ENCODE measurements at regions not wholly inside any gene's neighbourhood (a gene's known extent, or its start where the extent isn't known, plus 50 kb on each side); places are given as distances from the start of the nearest gene placed in this dataset.

- no peak for DNase-seq
- POLR2A ChIA-PET: no interaction called here
- TF ChIP-seq CTCF (IDR thresholded peaks at IDR 0.05): no peak
These were observed 71.1 kb upstream of the PDZRN3 start for GRCh38 chr3:73695841-73696240.

GRCh38 chr3:73694983-73695757 is 70.4 kb upstream of the PDZRN3 start:
- no peak for TF ChIP-seq CTCF (IDR thresholded peaks at IDR 0.05)
- Mint-ChIP-seq H3K9me3 (no peaks in the 10 kb centered on the region), H3K27me3 (no peaks in the 10 kb centered on the region), H3K4me3 (no peak overlapping the region), H3K4me1 (no peaks in the 10 kb centered on the region), H3K36me3 (ENCODE audit: low read depth) (no peaks in the 10 kb centered on the region), H3K27ac (no peak overlapping the region)
- DNase-seq: no peak
- CTCF ChIA-PET: no interaction called here
- POLR2A ChIA-PET: no interaction called here
- ATAC-seq (ENCODE audit: low read depth): no peak
- intact Hi-C loops (cut with micrococcal nuclease): no loop called here

More at GRCh38 chr3:73695841-73696240, 71.1 kb upstream of the PDZRN3 start:
- CTCF ChIA-PET: no interaction called here
- no peaks in the 10 kb centered on the region for H3K9me3 Mint-ChIP-seq
- H3K4me3 Mint-ChIP-seq: no peak overlapping the region
- no peak for ATAC-seq (ENCODE audit: low read depth)
- H3K27ac Mint-ChIP-seq: no peak overlapping the region
- no peaks in the 10 kb centered on the region for H3K36me3 Mint-ChIP-seq (ENCODE audit: low read depth)
- no peaks in the 10 kb centered on the region for H3K27me3 Mint-ChIP-seq
- intact Hi-C loops (cut with micrococcal nuclease): no loop called here
- H3K4me1 Mint-ChIP-seq: no peaks in the 10 kb centered on the region

- Mint-ChIP-seq H3K9me3 (no peaks in the 10 kb centered on the region), H3K36me3 (ENCODE audit: low read depth) (no peaks in the 10 kb centered on the region), H3K27ac (no peak overlapping the region), H3K4me1 (no peaks in the 10 kb centered on the region), H3K4me3 (no peak overlapping the region), H3K27me3 (no peaks in the 10 kb centered on the region)
- no peak for DNase-seq
- ATAC-seq (ENCODE audit: low read depth): no peak
- POLR2A ChIA-PET: interaction anchor here (0.6 kb wide), 1 partner anchor 24 kb away, joined by 7 read pairs; no protein-coding TSS in a partner anchor
- TF ChIP-seq CTCF (IDR thresholded peaks at IDR 0.05): no peak
- CTCF ChIA-PET: interaction anchor here (0.7 kb wide), 1 partner anchor 105 kb away, joined by 3 read pairs; no protein-coding TSS in a partner anchor
- intact Hi-C loops (cut with micrococcal nuclease): no loop called here
These were observed 62.6 kb upstream of the PDZRN3 start for GRCh38 chr3:73687106-73688004.

GRCh38 chr3:73685061-73685460 is 60.3 kb upstream of the PDZRN3 start:
- Mint-ChIP-seq H3K9me3 (no peaks in the 10 kb centered on the region), H3K4me1 (no peaks in the 10 kb centered on the region), H3K4me3 (no peak overlapping the region), H3K36me3 (ENCODE audit: low read depth) (no peaks in the 10 kb centered on the region), H3K27ac (no peak overlapping the region), H3K27me3 (no peaks in the 10 kb centered on the region)
- no peak for ATAC-seq (ENCODE audit: low read depth)
- no peak for TF ChIP-seq CTCF (IDR thresholded peaks at IDR 0.05)
- ChIA-PET POLR2A (no interaction called here), CTCF (no interaction called here)
- intact Hi-C loops (cut with micrococcal nuclease): no loop called here
- DNase-seq: no peak

GRCh38 chr3:73683706-73684105 is 59.0 kb upstream of the PDZRN3 start:
- DNase-seq: no peak
- ChIA-PET CTCF (no interaction called here), POLR2A (no interaction called here)
- no peaks in the 10 kb centered on the region for H3K4me1 Mint-ChIP-seq
- no peak overlapping the region for H3K4me3 Mint-ChIP-seq
- TF ChIP-seq CTCF (IDR thresholded peaks at IDR 0.05): no peak
- ATAC-seq (ENCODE audit: low read depth): no peak
- H3K9me3 Mint-ChIP-seq: no peaks in the 10 kb centered on the region
- H3K27me3 Mint-ChIP-seq: no peaks in the 10 kb centered on the region
- H3K36me3 Mint-ChIP-seq (ENCODE audit: low read depth): no peaks in the 10 kb centered on the region
- no peak overlapping the region for H3K27ac Mint-ChIP-seq
- intact Hi-C loops (cut with micrococcal nuclease): no loop called here

Measured in activated B cell treated with CpG ODN at 0.5 μM for 24 hours (primary cell).